ENCODE measurements at regions not wholly inside any gene's neighbourhood (a gene's known extent, or its start where the extent isn't known, plus 50 kb on each side); places are given as distances from the start of the nearest gene placed in this dataset.

DNA sequence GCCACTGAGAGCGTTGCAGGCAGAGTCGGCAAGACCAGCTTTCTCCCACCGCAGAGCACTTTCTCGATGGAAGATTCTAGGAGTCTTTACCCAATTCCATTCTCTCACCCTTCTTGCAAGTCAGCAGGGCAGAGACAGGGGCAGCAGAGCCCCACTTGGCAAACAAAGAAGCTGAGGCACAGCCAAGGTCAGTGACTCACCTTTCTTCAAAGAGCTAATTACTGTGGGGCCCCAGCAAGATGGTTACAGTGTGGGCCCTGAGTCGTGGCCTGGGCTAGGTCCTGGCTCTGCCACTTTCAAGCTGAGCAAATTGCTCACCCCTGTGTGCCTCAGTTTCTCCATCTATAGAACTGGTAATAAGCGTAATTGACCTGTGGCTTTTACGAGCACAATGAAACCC is 277.0 kb downstream of the PREX1 start:
- TF ChIP-seq CREB1 (IDR thresholded peaks at IDR 0.05; ENCODE audit: low read depth): no peak
- no peak for TF ChIP-seq TAF1 (IDR thresholded peaks at IDR 0.05; ENCODE audit: low read depth)

Data from Ishikawa (cell line).